HG03139 (cell line): ENCODE measurements at regions not wholly inside any gene's neighbourhood (a gene's known extent, or its start where the extent isn't known, plus 50 kb on each side); places are given as distances from the start of the nearest gene placed in this dataset.
"Not testable (repeated sequence)": the region's sequence is repeated elsewhere in the genome, so short reads cannot be mapped to it uniquely, and the experiment has no call there.

Experiments used
- ATAC-seq: cut with Tn5 transposase; IDR thresholded peaks from one replicate; pipeline ENCODE4 v1.9.1; 2021; ENCODE audit not compliant: unreplicated experiment

GRCh38 chr3:89747541-89748278, 640.3 kb downstream of the EPHA3 start:
- not testable (repeated sequence) for ATAC-seq

DNA sequence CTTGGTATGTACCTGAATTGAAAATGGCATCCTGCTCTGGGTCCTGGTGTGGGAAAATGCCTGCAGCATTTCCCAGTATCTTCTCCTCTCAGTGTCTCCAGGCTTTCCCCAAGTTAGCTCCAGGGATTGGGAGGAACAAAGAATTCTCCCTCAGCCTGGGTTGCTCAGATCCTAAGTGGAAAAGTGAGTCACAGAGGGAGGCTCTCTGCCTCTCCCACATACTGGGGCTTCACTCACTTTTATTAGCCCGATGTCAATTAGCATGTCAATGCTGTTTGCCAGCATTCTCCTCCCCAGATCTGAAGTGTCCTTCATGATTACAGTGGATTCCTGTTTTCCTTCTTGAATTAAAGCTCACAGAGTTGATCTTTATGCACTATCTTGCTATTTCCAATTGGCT, 655.0 kb downstream of the EPHA3 start:
- ATAC-seq, result no peak

GRCh38 chr3:89783341-89783927, 676.0 kb downstream of the EPHA3 start:
- ATAC-seq, result no peak

- ATAC-seq, result no peak
Observed at GRCh38 chr3:89787485-89787884, 680.1 kb downstream of the EPHA3 start.

DNA sequence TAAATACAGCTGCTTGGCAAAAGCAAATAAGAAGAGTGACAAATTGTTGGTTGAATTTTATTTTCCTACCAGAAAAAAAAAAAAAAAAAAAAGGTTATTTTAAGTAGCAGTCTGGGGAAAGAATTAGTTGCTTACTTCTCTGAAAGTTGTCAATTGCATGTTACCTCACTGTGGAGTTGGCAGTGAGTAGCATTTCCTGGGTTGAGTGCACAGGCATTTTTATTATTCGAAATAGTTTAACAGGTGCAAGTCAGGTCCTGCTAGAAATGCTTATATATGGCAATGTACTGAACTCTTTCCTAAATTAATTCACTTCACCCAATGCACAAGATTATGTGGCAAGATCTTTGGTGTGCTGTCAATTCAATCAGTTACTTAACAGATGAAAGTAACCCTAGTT, 680.6 kb downstream of the EPHA3 start:
- ATAC-seq, result no peak

DNA sequence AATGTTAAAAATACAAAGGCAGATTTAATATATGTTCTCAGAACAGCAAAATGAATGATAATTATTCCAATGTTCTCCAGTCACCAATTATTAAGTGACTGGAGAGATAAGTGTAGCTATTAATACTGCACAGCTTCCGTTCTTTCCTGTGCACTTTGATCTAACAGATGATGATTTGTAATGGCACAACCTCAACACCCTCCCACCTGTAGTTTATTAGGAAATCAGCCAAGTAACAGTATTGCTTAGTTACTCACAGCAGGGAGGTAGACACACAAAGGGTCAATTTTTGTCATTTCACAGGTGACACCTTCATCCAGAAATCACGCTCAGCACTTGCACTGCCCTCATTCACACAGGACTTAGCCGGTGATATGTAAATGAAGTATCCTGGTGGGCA, 688.1 kb downstream of the EPHA3 start:
- no peak for ATAC-seq

DNA sequence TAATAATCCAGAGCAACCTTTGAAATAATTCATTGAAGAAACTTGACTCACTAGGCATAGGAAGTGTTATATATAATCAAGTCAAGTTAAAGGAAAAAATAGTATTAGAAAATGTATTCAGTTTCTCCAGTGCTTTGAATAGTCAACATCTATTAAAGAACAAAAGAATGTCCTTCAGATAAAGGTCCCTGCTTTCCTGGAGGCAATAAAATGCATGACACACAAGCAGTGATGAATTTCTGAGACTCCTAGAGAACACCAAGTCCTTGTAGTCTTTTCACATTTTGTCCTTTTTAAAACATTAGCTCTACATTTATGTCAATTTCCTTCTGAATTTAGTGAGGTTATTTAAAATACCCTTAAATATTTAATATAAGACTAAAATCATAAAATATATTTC, 695.5 kb downstream of the EPHA3 start:
- no peak for ATAC-seq

DNA sequence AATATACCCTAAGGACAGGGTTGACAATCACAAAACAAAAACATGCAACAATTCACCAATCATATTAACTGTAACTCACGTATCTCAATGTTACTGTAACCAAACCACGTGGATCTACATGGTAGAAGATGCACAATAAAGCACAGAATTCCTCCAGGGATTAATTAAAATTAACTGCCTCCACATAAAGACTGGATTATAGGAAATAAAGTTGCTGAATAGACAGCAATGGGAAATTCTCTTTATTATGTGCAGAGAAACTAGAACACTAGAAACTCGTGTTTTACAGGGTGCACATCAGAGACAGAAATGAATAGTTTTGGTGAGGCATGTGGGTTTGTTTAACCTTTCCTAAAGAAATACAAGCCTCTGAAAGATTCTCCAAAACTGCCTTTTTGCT, 696.3 kb downstream of the EPHA3 start:
- no peak for ATAC-seq

GRCh38 chr3:89806166-89806565, 698.7 kb downstream of the EPHA3 start:
- no peak for ATAC-seq

DNA sequence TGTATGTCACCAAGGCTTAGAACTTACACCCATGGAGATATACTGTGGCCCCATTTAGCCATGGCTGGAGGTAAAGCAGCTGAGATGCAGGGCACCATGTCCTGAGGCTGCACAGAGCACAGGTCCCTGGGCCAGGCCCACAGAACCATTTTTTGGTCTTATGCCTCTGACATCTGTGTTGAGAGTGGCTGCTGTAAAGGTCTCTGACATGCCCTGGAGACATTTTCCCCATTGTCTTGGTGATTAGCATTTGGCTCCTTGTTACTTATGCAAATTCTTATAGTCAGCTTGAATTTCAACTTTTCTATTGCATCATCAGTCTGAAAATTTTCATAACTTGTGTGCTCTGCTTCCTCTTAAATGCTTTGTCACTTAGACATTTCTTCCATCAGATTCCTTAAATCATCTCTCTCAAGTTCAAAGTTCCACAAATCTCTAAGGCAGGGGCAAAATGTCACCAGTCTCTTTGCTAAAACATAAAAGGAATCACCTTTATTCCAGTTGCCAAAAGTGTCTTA, 701.3 kb downstream of the EPHA3 start:
- no peak for ATAC-seq

DNA sequence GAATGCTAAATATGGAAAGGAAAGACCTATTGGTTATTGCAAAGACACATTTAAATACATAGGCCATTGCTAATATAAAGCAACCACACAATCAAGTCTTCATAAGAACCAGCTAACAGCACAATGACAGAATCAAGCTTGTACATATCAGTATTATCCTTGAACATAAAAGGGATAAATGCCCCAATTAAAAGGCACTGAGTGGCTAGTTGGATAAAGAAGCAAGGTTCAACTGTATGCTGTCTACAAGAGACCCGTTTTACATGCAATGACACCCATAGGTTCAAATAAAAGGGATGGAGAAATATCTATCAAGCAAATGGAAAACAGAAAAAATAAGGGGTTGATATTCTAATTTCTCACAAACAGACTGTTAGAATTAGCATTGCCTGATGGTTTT, 706.1 kb downstream of the EPHA3 start:
- ATAC-seq, result no peak

GRCh38 chr3:89841041-89841440, 733.6 kb downstream of the EPHA3 start:
- ATAC-seq, result no peak

DNA sequence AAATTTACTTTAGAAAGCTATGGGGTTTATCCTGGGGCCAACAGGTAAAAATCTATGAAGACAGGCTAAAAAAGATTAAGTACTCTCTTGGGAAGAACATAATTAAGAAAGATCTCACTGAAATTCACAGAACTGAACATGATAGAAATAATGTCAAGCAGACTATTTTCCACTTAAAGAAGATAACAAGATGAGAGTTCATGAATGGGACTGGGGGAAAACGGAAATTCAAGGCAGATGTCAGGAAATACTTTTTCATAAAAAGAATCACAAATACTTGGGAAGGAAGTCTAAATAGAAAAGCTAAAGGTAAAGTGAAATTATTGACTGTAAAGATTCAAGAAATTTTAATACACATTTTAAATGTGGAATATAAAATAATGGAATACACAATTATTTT, 737.6 kb downstream of the EPHA3 start:
- no peak for ATAC-seq

DNA sequence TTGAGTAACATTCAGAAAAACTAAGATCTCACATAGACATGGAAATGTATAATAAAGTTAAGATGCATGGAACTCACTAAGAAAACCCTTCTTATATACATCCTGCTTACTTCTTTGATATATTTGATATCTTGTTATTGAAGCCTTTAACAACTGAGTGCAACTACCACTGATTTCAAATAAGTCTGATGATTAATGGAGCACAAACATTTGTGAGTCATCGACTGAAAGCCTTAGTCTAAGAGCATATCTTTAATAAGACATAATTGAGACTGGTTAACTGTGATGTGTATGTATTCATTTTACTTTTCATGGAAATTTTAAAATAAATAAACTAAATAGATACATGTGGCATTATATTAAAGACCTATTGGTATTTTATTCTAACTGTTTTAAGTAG, 740.5 kb downstream of the EPHA3 start:
- ATAC-seq, result no peak

DNA sequence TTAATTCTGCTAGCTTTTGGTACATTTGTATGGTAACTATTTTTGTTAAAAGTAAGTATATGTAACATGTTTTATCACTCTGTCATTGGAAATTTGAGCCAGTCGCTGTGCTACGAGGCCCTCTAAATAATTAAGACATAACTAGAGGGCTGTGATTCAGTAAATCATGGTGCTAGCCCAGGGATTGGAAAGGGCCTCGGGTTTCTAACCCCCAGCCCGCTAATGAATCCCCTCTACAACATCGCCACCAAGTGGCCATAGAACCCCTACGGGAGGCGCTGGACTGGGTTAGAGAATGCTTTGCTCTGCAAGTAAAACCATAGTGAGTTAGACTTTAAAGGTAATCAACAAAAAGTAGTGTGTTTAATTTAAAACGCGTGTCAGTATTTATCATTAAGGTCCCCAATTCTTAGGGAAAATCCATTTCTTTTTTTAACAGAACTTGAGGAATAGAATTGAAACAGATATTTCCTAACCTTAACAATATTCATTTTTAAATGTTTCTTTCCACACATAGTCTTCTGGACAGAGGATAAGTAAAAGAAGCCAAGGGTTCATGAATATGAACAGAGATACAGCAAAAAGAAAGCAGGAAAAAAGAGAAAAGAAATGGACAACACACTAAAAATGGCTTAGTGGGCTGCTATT, 744.7 kb downstream of the EPHA3 start:
- no peak for ATAC-seq

GRCh38 chr3:89859757-89860156, 752.3 kb downstream of the EPHA3 start:
- no peak for ATAC-seq

DNA sequence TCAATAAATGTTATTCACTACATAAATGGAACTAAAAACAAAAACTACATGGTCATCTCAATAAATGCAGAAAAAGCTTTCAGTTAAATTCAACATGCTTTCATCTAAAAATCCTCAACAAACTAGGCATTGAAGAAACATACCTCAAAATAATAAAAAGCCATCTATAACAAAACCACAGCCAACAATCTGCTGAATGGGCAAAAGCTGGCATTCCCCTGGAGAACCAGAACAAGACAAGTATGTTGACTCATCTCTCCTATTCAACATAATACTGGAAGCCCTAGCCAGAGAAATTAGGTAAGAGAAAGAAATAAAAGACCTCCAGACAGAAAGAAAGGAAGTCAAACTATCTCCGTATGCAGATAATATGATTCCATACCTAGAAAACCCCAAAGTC, 759.9 kb downstream of the EPHA3 start:
- ATAC-seq, result no peak

GRCh38 chr3:89876116-89876515, 768.7 kb downstream of the EPHA3 start:
- ATAC-seq, result no peak

- no peak for ATAC-seq
Observed at GRCh38 chr3:89877230-89877629, 769.8 kb downstream of the EPHA3 start.

DNA sequence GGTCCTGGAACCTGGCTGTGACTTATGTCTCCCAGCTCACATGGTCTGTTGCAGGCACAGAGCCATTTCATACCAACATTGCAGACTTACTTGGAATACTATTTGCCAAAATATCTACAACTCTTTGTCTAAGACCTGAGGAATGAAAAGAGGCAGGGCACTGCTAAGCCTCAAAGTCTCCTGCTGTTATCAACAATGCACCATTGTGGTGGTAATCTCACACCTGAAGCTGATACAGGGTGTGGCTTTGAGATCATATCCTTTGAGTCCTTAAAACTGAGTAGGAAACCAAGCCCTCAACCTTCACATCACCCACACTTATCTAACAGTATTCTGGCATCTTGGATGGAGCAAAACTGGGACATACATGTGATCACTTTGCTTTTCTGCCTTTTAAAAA, 782.0 kb downstream of the EPHA3 start:
- no peak for ATAC-seq

- no peak for ATAC-seq
Observed at GRCh38 chr3:89908711-89909213, 801.3 kb downstream of the EPHA3 start.

GRCh38 chr3:89912031-89912430, 804.6 kb downstream of the EPHA3 start:
- ATAC-seq, result no peak
